DMS53 treated with DMSO at 0.1 percent for 48 hours (cell line): ENCODE measurements at regions not wholly inside any gene's neighbourhood (a gene's known extent, or its start where the extent isn't known, plus 50 kb on each side); places are given as distances from the start of the nearest gene placed in this dataset.
A peak's percentile ranks its signal among the peaks of the same experiment; 100 is the strongest.

Source experiments
- DNase-seq: peaks from one replicate; lab custom pipeline; 2025; ENCODE audit not compliant: unreplicated experiment; lab: John Stamatoyannopoulos, UW

DNA sequence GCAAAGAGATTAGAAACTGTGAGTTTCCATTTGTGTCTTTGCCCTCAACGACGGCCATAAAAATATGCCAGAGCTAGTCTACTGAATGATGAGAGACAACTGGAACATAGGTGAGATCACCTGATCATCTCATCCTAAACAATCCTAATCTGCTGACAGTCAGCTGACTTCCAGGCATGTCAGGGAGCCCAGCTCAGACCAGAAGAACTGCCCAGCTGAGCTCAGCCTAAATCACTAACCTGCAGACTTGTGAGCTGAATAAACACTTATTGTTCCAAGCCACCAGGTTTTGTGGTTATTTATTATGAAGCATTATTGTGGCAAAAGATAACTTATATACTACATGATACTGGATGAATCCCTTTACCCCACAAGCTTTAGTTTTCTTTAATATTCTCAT is 118.9 kb upstream of the PLEKHG7 start:
- DNase-seq, result no peak

DNA sequence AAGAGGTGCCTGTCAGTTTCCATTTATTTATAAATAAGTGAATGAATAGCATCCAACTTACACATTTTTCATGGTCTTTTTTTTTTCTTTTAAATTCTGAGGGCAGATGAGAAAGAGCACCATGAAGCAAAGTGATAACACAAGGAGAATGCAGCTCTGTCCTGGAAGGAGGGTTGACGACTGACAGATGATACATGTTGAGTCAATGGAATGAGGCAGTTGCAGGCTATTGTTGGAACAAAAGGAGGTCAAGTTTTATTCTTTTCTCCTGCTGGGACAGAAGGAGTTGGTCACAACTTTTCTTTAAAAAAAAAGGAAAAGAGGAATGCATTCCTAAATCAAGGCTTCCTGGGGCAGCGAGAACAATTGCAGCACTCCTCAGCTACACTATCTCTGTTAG is 119.9 kb upstream of the PLEKHG7 start:
- no peak for DNase-seq

DNA sequence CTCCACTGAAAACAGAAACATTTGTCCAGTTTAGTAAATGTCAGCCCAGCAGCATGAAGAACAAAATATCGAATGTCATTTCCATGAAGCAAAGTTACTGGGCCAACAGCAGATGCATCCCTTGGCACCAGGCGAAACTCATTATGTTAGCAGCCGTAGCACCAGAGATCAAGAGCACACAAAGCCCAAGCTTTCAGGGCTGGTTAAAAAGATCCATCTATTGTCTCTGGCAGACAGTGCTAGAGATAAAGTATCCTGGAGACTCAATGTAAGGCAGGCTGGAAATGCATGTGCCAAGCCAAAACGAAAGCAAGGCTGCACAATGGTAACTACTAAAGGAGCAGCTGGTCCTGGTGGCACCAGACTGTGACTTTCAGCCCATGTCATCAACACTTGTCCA is 120.3 kb upstream of the PLEKHG7 start:
- DNase-seq, result peak; percentile 76

DNA sequence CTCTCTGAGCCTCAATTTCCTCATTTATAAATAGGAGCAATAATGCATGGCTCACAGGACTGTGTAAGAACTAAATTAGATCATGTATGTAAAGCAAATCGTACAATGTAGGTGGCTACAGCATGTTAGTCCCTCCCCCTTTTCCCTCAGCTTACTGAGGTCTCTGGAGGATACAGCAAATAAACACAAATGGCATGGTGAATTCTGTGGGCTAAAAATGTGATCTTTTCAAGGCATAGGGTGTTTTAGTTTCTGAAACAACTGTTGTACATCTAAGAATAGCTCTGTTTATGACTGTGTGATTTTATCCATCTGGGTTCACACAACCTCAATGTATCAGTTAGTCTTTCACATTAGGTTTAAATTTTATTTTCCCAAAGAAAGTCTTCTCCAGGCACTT is 121.2 kb upstream of the PLEKHG7 start:
- no peak for DNase-seq

DNA sequence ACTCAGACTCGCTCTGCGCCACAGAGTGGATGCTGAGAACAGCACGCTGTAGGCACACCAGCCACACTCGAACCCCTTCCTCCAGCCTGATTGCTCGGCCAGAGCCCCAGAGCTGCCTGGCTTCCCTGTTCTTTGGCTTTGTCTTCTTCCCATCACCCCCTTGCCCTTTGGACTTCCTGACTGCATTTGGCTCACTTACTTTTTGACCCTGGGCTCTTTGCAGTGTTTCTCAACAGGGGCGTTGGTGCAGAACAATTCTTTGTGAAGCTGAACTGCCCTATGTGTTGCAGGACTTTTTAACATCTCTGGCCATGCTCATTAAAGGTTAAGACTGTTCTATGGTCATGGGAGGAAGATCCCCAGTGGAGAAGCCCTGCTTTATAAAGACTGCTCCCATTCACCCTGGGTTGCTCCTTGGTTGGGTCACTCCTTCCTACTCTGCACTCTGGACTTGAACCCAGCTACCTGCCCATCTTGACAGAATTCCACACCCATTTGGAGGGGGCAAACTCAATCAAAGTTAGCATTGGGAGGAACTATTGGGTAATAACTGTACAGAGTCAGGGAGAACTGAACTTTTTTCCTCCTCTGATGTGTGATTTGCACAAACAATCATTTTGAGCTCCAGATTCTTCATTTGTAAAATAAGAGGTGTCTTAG is 127.7 kb upstream of the PLEKHG7 start:
- no peak for DNase-seq

DNA sequence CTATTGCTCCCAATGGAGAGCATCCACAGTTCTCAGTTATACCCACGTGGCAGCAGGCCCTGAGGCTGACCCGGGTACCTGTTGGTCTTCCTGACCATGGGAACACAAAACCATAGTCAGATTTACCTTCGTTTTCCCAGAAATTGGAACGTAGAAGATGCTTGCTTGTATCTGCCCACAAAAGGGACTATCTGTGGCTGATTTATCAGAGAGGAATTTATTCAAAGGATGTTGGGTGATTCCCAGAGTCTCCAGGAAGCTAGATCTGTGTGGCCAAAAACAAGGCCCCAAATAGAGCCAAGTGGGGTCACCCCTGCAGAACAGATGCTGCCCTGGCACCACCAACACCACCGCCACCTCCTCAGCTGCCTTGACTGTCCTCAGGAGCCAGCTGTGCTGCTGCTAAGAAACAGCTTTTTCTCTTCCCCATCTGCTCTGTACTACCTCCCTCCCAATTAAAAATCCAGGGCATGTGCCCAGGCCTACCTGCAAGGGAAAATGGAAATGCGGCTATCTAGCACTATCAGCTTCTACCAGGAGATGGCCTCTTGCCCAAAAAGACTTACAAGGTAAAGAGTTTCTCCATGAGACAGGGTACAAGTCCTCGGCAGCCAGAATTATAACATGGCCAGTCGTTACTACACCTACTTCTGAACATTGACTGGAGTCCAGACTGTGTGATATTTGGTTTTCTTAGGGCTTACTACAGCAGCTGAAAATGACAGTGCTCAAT is 128.6 kb upstream of the PLEKHG7 start:
- DNase-seq, result peak; percentile 25

DNA sequence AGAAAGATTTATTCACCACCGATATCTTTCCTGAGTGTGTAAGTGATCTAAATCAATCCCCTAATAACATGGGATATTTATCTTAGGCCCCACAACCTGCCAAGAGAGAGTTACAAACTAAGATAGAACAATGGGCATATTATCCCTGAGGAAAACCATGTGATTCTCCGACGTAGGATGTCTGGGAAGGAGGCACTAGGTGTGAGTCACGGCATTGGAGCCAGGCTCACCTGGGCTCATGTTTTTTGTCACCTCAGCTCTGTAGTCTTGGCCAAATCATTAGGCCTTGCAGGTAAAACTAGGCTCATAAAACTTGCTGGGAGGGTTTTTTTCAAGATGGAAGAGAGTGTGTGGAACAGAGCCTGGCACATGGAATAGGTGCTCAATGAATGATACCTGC is 129.7 kb upstream of the PLEKHG7 start:
- DNase-seq, result no peak

DNA sequence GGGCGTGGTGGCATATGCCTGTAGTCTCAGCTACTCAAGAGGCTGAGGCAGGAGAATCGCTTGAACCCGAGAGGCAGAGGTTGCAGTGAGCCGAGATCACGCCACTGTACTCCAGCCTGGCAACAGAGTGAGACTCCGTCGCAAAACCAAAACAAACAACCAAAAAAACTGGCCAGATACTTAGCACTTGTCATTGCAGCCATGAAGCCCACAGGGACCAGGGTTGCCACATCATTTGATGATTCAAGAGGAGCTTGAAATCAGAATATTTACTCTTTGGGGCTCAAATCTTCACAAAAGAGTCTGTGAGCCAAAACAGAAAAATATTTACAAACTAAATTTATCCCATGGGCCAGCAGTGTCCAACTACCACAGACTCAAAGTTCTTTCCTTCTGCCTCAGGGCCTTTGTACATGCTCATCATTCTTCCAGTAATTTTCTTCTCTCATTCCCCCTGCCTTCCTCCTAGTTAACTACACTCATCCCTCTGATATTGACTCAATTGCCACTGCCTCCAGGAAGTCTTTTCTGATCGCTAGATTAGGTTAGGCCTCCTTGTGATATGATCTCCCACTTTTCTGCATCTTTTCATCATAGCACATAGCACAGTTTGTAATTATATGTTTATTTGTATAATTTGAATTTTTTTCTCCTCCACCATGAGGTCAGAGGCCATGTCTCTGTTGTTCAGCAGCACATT is 130.8 kb upstream of the PLEKHG7 start:
- no peak for DNase-seq

DNA sequence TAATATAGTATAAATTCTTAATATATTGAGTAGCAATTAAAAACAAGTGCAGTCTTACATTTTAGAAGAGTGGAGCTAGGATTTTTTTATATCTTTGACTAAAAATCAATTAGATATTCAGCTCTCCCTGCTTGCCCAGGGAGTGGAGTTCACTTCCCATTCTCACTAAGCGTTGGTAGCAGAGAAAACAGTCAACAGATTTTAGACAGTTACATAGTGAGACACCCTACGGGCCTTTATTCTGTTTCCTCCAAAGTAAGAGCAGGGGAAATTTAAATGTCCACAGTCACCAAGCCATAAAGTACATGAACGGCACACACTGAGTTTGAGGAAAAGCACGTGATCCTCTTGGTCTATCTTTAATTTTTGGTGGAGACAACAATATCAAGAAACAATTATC is 131.6 kb upstream of the PLEKHG7 start:
- DNase-seq, result no peak

DNA sequence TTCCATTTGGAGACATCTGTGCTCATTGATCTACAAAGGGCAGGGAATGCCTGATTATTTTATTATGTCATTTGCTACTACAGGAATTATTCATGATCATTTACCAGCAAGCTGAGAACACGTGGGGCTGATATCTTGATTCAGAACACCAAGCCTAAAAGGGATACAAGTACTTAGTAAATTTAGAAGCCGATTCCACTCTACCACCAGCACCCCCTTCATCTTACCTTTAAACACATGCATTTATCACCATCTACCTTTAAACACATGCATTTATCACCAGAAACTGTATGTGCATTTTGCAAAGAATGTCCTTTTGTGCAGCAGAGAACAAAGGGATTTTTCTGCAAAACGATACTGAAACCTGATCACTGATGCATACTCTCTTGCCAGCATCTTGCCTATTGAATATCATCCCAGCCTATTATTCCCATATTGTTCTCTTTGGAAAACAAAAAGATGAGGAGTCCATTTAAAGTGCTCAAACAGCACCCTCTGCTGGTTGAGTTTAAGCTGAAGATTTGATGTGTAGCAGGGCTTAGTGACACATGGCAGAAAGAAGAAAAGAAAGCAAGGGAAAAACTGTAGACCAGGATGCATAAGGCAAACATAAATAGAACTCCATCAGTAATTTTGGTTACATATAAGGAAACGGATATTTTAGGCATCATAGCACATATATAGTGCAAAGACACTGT is 132.6 kb upstream of the PLEKHG7 start:
- peak; percentile 95 for DNase-seq

DNA sequence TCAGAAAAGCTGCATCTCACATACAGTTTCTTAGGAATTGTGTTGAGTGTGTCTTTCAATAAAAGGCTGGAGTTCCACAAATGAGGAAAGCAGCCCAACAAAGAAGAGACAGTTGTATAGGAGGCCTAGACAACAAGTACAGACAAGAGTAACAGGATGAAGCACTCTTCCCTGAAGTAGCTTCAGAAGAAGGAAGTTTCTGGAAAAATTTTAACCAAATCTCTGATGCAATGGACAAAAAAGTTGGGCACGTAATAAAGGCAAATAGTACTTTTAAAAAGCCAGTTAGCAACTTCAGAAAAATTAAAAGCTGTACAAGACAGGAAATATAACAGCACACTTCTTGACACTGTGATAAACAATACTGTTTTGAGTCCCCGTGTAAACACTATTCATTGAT is 134.1 kb upstream of the PLEKHG7 start:
- DNase-seq, result no peak

DNA sequence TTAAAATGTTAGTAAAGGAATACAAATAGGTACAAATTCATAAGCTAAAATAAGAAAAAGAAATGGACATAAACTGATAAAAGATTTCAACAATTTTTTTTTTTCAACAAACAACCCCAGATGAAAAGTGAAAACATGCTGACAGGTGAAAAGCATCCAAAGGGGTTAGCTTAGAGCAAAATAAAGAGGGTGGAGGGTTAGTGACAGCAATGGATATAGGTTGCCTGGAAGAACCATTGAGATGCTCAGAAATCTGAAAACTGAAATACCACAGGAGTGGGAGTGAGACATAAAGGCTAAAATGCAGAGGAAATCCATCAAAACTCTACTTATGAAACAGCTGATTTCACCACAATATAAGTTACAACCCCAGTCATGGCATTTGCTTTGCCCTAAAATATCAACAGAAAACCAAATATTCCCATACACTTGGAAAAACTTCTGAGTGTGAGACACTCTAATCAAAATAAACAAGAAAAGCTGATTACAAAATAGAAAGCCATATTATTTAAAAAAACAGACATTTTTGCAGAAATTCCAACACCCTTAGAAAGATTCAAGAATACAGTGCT is 136.3 kb upstream of the PLEKHG7 start:
- no peak for DNase-seq

DNA sequence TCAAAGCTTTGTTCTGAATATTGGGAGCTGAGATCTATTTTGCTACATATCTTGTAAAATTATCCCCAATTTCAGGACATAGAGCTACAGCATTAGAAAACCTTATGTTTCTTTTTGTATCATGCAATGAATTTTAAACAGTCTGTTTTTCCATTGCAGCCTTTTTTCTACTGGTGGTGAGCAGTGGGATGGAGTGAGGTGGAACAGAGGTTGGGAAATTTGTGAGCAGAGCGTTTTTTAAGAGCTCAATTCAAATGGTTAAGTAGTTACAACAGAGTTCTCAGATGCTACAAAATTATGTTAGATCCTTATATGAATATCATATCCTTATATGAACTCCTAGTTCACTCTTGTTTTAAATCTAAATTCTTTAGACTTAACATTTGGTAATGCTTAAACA is 139.0 kb upstream of the PLEKHG7 start:
- no peak for DNase-seq

DNA sequence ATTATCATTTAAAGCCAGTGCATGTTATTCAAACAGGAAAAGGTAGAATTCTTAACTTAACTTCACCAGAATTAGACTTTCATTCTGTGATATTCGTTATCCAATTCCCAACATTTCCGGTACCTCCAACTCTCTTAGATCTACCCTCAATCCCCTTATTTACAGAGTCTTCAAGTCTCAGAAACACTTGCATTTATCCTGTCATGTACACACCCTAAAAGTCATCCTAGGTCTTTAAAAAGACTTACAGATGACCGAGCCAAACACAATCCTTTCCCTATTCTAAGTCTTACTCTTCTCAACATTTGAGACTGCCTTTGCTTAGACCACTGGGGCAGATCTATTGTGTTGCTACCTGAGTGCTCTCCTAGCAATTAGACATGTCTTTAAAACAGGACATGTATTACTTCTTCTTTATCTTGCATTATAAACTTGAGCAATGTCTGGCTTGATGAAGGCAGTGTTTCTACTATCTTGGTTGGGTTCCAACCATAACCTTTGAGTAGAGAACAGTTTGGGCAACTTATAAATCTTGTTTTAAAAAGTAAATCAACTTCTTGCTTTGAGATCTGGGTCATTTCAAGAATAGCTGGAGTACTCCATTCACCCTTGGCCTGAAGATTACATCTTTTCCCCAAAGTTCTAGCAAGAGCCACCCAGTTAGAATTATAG is 140.6 kb upstream of the PLEKHG7 start:
- DNase-seq, result no peak

DNA sequence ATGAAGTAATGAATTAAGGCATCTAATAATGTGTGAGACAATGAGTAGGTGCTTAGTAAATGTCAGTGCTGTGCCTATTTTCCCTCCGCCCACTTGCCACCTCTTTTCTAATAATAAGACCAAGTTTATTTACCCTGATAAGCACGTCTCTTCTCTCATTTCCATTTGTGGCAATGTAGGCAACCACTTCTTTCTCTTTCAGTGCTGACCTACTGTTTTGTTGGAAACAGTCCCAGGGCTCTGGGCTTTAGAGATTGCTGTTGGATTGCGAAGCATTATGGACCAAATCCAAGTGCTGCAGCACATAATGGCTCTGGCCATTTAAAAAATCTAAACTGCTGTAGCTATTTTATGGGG is 141.3 kb upstream of the PLEKHG7 start:
- DNase-seq, result no peak

DNA sequence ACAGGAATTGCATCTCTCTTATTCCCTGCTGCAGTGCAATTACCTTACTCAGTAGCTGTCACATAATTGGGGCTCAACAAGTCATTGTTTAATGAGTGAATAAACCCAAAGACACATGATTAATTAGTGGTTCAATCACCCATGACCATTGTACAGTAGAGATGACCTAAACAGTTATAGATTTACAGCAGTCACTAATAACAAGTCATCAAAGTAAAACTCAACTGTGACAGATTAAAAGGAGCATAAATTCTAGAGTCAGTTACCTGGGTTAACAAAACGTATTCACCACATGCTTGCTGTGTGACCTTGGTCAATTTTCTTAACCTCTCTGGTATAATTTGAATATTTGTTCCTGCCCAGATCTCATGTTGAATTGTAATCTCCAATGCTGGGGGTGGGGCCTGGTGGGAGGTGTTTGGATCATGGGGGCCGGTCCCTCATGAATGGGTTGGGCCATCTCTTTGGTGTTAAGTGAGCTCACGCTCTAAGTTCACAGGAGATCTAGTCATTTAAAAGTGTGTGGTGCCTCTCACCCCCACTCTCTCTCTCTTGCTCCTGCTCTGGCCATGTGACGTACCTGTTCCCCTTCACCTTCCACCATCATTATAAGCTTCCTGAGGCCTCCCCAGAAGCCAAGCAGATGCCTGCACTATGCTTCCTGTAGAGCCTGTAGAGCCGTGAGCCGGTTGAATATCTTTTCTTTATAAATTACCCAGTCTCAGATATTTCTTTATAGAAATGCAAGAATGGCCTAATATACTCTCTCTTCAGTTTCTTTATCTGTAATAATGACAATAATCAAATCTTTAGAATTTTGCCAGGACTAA is 141.9 kb upstream of the PLEKHG7 start:
- DNase-seq, result no peak

DNA sequence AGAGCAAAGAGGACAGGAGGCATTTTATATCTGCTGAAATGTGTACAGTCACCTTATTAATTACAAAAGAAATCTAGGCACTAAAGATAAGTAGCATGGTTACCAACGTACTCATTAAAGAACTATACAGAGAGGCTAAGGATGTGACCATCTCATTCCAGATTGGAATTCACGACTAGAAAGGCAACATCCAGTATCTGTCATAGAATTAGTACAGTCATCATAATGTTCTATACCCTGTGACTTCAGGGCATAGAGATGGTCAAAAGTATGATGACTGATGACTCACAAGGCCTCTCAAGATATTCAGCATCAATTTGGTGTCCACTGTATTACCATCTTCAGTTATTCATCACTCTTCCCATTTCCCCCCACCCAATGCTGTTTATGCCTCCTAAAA is 144.0 kb upstream of the PLEKHG7 start:
- DNase-seq, result no peak

DNA sequence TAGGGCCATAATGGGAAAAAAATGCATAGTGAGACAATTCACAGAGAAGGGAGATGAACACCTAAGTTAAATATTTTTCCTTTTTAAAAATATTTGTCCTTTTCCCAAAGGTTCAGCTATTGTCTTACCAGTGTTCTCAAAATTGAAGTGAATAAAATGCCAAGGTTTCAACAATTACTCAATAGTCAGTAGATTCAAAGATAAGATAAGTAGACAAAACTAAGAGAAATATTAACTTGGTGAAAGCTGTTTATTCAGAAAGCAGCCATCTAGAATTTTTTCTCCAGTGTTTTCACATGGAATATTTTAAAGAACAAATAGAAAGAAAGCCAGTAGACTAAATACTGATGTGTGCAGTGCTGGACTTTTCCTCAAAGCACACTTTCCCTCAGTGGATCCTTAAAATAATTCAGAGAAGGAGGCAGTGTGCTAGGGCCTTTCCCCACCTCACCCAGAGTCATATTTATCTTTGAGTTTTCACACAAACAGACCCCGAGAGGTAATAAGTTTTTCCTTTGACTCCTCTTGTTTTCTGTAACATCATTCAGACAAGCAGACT is 144.5 kb upstream of the PLEKHG7 start:
- DNase-seq, result no peak

DNA sequence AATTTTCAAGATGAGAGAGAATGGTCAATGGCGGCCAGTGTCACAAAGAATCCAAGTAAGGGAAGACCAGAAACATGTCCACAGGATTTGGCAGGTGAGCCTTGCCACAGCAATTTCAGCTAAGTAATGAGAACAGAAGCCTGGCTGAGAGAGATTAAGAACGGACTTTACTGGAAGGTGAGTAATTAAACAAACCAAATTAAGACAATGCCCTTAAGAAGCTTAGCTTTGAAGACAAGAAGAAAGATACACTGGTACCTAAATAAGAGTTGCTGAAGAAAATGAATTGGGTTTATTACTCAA is 145.4 kb upstream of the PLEKHG7 start:
- no peak for DNase-seq
